Right lobe of liver (tissue), 4 donors: ENCODE measurements at regions not wholly inside any gene's neighbourhood (a gene's known extent, or its start where the extent isn't known, plus 50 kb on each side); places are given as distances from the start of the nearest gene placed in this dataset.

ENCODE experiments used
- CTCF ChIP-seq, 4 donors: fragments of 200-600 bp in 3 of 4; fragments of 450-650 bp in 1 of 4; IDR thresholded peaks; one replicate each; pipeline versions ENCODE4 v1.5.1 to v1.8.0; 2016 to 2022; ENCODE audit warnings: antibody characterized with exemption in 4 of 4, mild to moderate bottlenecking in 2 of 4
- POLR2A ChIP-seq: fragments of 450-650 bp; IDR thresholded peaks from one replicate; pipeline ENCODE4 v1.6.1; 2017; ENCODE audit warnings: antibody characterized with exemption, mild to moderate bottlenecking
- donor health status: DM: no; HTN: no; CAD: no.
- donor health status: DM: no; HTN: no; CAD: no.
- donor health status: DM: no; HTN: yes; CAD: no.

DNA sequence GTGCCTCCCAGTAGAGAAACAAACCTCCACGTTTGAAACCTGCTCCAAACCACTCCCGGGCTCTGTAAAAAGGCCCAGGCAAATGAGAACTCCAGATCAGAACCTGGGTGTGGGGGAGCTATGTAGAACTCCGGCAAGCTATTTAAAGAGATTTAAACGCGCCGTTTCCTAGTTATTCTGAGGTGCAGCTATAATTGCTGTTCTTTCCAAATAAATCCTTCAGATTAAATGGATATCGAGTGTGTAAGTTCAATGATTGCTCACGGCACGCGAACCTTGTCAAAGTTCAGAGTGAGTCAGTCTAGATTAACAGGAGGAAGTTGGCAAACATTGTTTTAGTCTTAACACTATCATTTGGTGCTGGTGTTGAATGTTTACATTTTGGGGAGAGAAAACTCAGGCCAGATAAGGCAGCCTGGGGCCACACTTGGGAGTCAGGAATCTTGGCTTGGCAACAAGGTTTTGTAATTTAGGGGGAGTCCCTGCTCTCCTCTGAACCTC is 92.9 kb upstream of the SALL1 start:
- TF ChIP-seq POLR2A (no peak), CTCF (IDR thresholded peaks at IDR 0.05) (no peak)
